SK-N-SH (cell line): ENCODE measurements at regions not wholly inside any gene's neighbourhood (a gene's known extent, or its start where the extent isn't known, plus 50 kb on each side); places are given as distances from the start of the nearest gene placed in this dataset.

Source experiments
- CTCF ChIA-PET: fragments of 300-600, 350-600 bp; formaldehyde crosslinking; extraction: SDS; loops from one replicate; lab custom pipeline; 2021; lab: Yijun Ruan, JAX
- POLR2A ChIA-PET: fragments of 350-600 bp; sonication (Branson Sonifier 250); formaldehyde crosslinking; extraction: SDS; loops from one replicate; lab custom pipeline; 2020; ENCODE audit warnings: antibody characterized with exemption, inconsistent platforms; lab: Yijun Ruan, JAX
- DNase-seq: peaks from one replicate; pipeline ENCODE4 v3.0.0; 2012
- H2AFZ ChIP-seq: fragments of 200-600 bp; sonication (generic); 2 replicates; pipeline ENCODE4 v1.8.1; 2016; ENCODE audit warnings: antibody characterized with exemption, mild to moderate bottlenecking, low read depth
- H3F3A ChIP-seq: fragments of 200-600 bp; sonication (generic); replicated peaks from 2 replicates; pipeline ENCODE3; 2016; ENCODE audit warnings: antibody characterized with exemption, mild to moderate bottlenecking; ENCODE audit not compliant: insufficient read depth
- H3K27ac ChIP-seq, 2 experiments: fragments of 200-500 bp in 1 of 2; fragments of 200-600 bp in 1 of 2; sonication (Bioruptor generic) in 1 of 2; sonication (generic), shearing (Covaris generic) in 1 of 2; 2 replicates each; pipeline versions ENCODE4 v1.5.1 to v1.6.1; 2014 to 2016; ENCODE audit warnings: low read depth in 2 of 2, inconsistent platforms in 1 of 2, low read length in 1 of 2, mild to moderate bottlenecking in 1 of 2, mixed read lengths in 1 of 2
- H3K27me3 ChIP-seq: fragments of 200-600 bp; sonication (generic), shearing (Covaris generic); 2 replicates; pipeline ENCODE4 v1.6.1; 2016; ENCODE audit warnings: mixed run types; ENCODE audit not compliant: insufficient read depth
- H3K36me3 ChIP-seq, 2 experiments: fragments of 200-500 bp in 1 of 2; fragments of 200-600 bp in 1 of 2; sonication (Bioruptor generic) in 1 of 2; sonication (generic) in 1 of 2; replicated peaks in 1 of 2; 2 replicates each; pipeline versions ENCODE3 to v1.5.1; 2014 to 2016; ENCODE audit warnings: low read length in 1 of 2, mild to moderate bottlenecking in 1 of 2; ENCODE audit not compliant: insufficient read depth in 2 of 2, control insufficient read depth in 1 of 2
- H3K4me1 ChIP-seq, 2 experiments: fragments of 200-500 bp in 1 of 2; fragments of 200-600 bp in 1 of 2; sonication (Bioruptor generic) in 1 of 2; sonication (generic), shearing (Covaris generic) in 1 of 2; 2 replicates each; pipeline versions ENCODE4 v1.5.1 to v1.6.1; 2014 to 2016; ENCODE audit warnings: low read depth in 1 of 2, low read length in 1 of 2, mixed run types in 1 of 2; ENCODE audit not compliant: insufficient read depth in 2 of 2, control insufficient read depth in 1 of 2
- H3K4me2 ChIP-seq: fragments of 200-600 bp; sonication (generic), shearing (Covaris generic); 2 replicates; pipeline ENCODE4 v1.6.1; 2017; ENCODE audit warnings: mixed run types
- H3K4me3 ChIP-seq, 2 experiments: fragments of 200-500 bp in 1 of 2; fragments of 200-600 bp in 1 of 2; sonication (Bioruptor generic) in 1 of 2; sonication (generic), shearing (Covaris generic) in 1 of 2; 2 replicates each; pipeline versions ENCODE4 v1.5.1 to v1.8.1; 2014 to 2016; ENCODE audit warnings: low read depth in 2 of 2, inconsistent platforms in 1 of 2, low read length in 1 of 2, mild to moderate bottlenecking in 1 of 2, mixed read lengths in 1 of 2, moderate library complexity in 1 of 2
- H3K79me2 ChIP-seq: fragments of 200-600 bp; sonication (generic); 2 replicates; pipeline ENCODE4 v1.8.1; 2017; ENCODE audit warnings: mild to moderate bottlenecking; ENCODE audit not compliant: insufficient read depth
- H3K9ac ChIP-seq: fragments of 200-600 bp; sonication (generic); 2 replicates; pipeline ENCODE4 v1.6.1; 2017; ENCODE audit warnings: mixed run types
- H3K9me2 ChIP-seq: fragments of 200-600 bp; sonication (generic); 2 replicates; pipeline ENCODE4 v1.6.1; 2017; ENCODE audit warnings: mixed run types
- H3K9me3 ChIP-seq: fragments of 200-600 bp; sonication (generic); 2 replicates; pipeline ENCODE4 v1.6.1; 2017; ENCODE audit warnings: mixed run types, mild to moderate bottlenecking, moderate library complexity
- H4K20me1 ChIP-seq: fragments of 200-600 bp; sonication (generic); 2 replicates; pipeline ENCODE4 v1.6.1; 2017; ENCODE audit warnings: mild to moderate bottlenecking, mixed run types; ENCODE audit not compliant: insufficient read depth
- EP300 ChIP-seq, 2 experiments: IDR thresholded peaks; 2 replicates each; pipeline versions ENCODE4 v1.4.0 to v1.6.1; 2012; ENCODE audit warnings: borderline replicate concordance in 1 of 2, low read depth in 1 of 2, low read length in 1 of 2
- GABPA ChIP-seq: IDR thresholded peaks from 2 replicates; pipeline ENCODE4 v1.4.0; 2012; ENCODE audit warnings: low read depth, mild to moderate bottlenecking
- IRF3 ChIP-seq: fragments of 150-350 bp; IDR thresholded peaks from 2 replicates; pipeline ENCODE4 v1.6.1; 2016; ENCODE audit warnings: mild to moderate bottlenecking, low read depth, low read length
- MAX ChIP-seq: IDR thresholded peaks from 2 replicates; pipeline ENCODE4 v1.4.0; 2012; ENCODE audit warnings: low read depth
- NFIC ChIP-seq: IDR thresholded peaks from 2 replicates; pipeline ENCODE4 v1.4.0; 2012; ENCODE audit warnings: borderline replicate concordance
- RAD21 ChIP-seq: IDR thresholded peaks from 2 replicates; pipeline ENCODE4 v1.6.1; 2012; ENCODE audit warnings: mild to moderate bottlenecking, low read length
- REST ChIP-seq: IDR thresholded peaks from 2 replicates; pipeline ENCODE4 v1.6.1; 2012; ENCODE audit warnings: mild to moderate bottlenecking, low read depth, low read length, moderate library complexity
- RFX5 ChIP-seq: IDR thresholded peaks from 2 replicates; pipeline ENCODE4 v1.6.1; 2012; ENCODE audit warnings: mild to moderate bottlenecking, improper control_type of control experiment, low read length
- TAF1 ChIP-seq: IDR thresholded peaks from 2 replicates; pipeline ENCODE4 v1.6.1; 2012; ENCODE audit warnings: low read depth, mild to moderate bottlenecking, low read length, moderate library complexity, borderline replicate concordance
- TEAD4 ChIP-seq: IDR thresholded peaks from 2 replicates; pipeline ENCODE4 v1.4.0; 2012; ENCODE audit warnings: mild to moderate bottlenecking, borderline replicate concordance; ENCODE audit not compliant: insufficient read depth
- ZBTB33 ChIP-seq: IDR thresholded peaks from 2 replicates; pipeline ENCODE4 v1.4.0; 2012; ENCODE audit warnings: low read depth, borderline replicate concordance
- WGBS: methylation state at CpG from one replicate; pipeline ENCODE4 v1.1.6; 2017; ENCODE audit warnings: low lambda C conversion rate; 5-methylcytosine and 5-hydroxymethylcytosine counted together

GRCh38 chr21:18478513-18478912, 74.9 kb upstream of the TMPRSS15 start:
- POLR2A ChIA-PET: no interaction called here
- Histone ChIP-seq H3K4me2 (no peak overlapping the region), H3K9ac (no peak overlapping the region), H3K27me3 (no peaks in the 10 kb centered on the region), H4K20me1 (no peaks in the 10 kb centered on the region), H3K4me1 (no peaks in the 10 kb centered on the region), H3K36me3 (no peaks in the 10 kb centered on the region), H3F3A (no peaks in the 10 kb centered on the region), H3K27ac (no peak overlapping the region), H3K4me3 (no peak overlapping the region), H3K79me2 (no peaks in the 10 kb centered on the region), H2AFZ (no peak overlapping the region), H3K9me3 (no peaks in the 10 kb centered on the region), H3K9me2 (no peaks in the 10 kb centered on the region)
- CTCF ChIA-PET: no interaction called here
- WGBS: 0% methylated on average over 1 of the region's 1 CpG
- no peak for TF ChIP-seq RAD21
- no peak for DNase-seq

GRCh38 chr21:18488252-18488651, 84.7 kb upstream of the TMPRSS15 start:
- Histone ChIP-seq H3K27ac (no peak overlapping the region), H3K36me3 (no peaks in the 10 kb centered on the region), H3K9ac (no peak overlapping the region), H3K79me2 (no peaks in the 10 kb centered on the region), H3K9me2 (no peaks in the 10 kb centered on the region), H3K4me1 (no peaks in the 10 kb centered on the region), H4K20me1 (no peaks in the 10 kb centered on the region), H3K4me2 (no peak overlapping the region), H3K27me3 (no peaks in the 10 kb centered on the region), H3F3A (no peaks in the 10 kb centered on the region), H3K9me3 (no peaks in the 10 kb centered on the region), H3K4me3 (no peak overlapping the region), H2AFZ (no peak overlapping the region)
- ChIA-PET POLR2A (no interaction called here), CTCF (interaction anchor here (1.6 kb wide), 1 partner anchor 12 kb away, joined by 7 read pairs; no protein-coding TSS in a partner anchor)
- TF ChIP-seq REST: no peak
- no peak for TF ChIP-seq TEAD4
- TF ChIP-seq EP300 (IDR thresholded peaks at IDR 0.05; ENCODE audit: borderline replicate concordance in 1 of 2, low read depth in 1 of 2, low read length in 1 of 2): no peak
- no peak for TF ChIP-seq ZBTB33
- TF ChIP-seq RFX5: no peak
- TF ChIP-seq NFIC: no peak
- TF ChIP-seq IRF3: no peak
- TF ChIP-seq MAX: no peak
- no peak for TF ChIP-seq TAF1
- no peak for TF ChIP-seq GABPA
- DNase-seq: no peak
- 45% methylated on average over 1 of the region's 1 CpG for WGBS
